Vagina (tissue), 2 donors: ENCODE measurements at regions not wholly inside any gene's neighbourhood (a gene's known extent, or its start where the extent isn't known, plus 50 kb on each side); places are given as distances from the start of the nearest gene placed in this dataset.

ENCODE experiments used
- DNase-seq, 2 donors: peaks; one replicate each; pipeline ENCODE4 v3.0.0-alpha.2; 2017; ENCODE audit errors: extremely low spot score in 2 of 2
- H3K27ac ChIP-seq: fragments of 200-600 bp; sonication (generic); one replicate; pipeline ENCODE4 v1.5.1; 2019
- H3K27me3 ChIP-seq: fragments of 200-600 bp; sonication (generic); one replicate; pipeline ENCODE4 v1.5.1; 2019
- H3K36me3 ChIP-seq, 2 donors: fragments of 200-600 bp; sonication (generic); one replicate each; pipeline ENCODE4 v1.5.1; 2017 to 2019
- H3K4me1 ChIP-seq: fragments of 200-600 bp; sonication (generic); one replicate; pipeline ENCODE4 v1.5.1; 2019
- H3K4me3 ChIP-seq, 2 donors: fragments of 200-600 bp; sonication (generic); 1 replicate in 1 of 2; 2 replicates in 1 of 2; pipeline ENCODE4 v1.5.1; 2016 to 2019
- H3K9me3 ChIP-seq: fragments of 200-600 bp; sonication (generic); one replicate; pipeline ENCODE4 v1.5.1; 2019
- CTCF ChIP-seq, 3 experiments: fragments of 450-650 bp in 2 of 3; fragments of 200-600 bp in 1 of 3; sonication (generic) in 1 of 3; IDR thresholded peaks; one replicate each; pipeline ENCODE4 v1.5.1; 2017 to 2019; ENCODE audit warnings: antibody characterized with exemption in 3 of 3, mild to moderate bottlenecking in 2 of 3, moderate library complexity in 2 of 3
- POLR2A ChIP-seq, 2 donors: fragments of 450-650 bp; IDR thresholded peaks; one replicate each; pipeline ENCODE4 v1.6.1; 2017; ENCODE audit warnings: antibody characterized with exemption in 2 of 2, mild to moderate bottlenecking in 2 of 2, moderate library complexity in 2 of 2
- POLR2AphosphoS5 ChIP-seq, 2 donors: sonication (generic); formaldehyde crosslinking; IDR thresholded peaks; one replicate each; pipeline ENCODE4 v1.9.0; 2017; ENCODE audit warnings: antibody characterized with exemption in 2 of 2, mild to moderate bottlenecking in 2 of 2, low read depth in 1 of 2; ENCODE audit not compliant: insufficient read depth in 1 of 2
- intact Hi-C: fragments of 100-400 bp; cut with DNase I; formaldehyde crosslinking; loops from one replicate; pipeline ENCODE4 v1.15.1; 2023

GRCh38 chr6:12369781-12370262 is 79.7 kb downstream of the EDN1 start:
- Histone ChIP-seq H3K36me3 (no peaks in the 10 kb centered on the region), H3K4me3 (no peak overlapping the region), H3K27ac (no peak overlapping the region), H3K9me3 (no peaks in the 10 kb centered on the region), H3K4me1 (no peaks in the 10 kb centered on the region), H3K27me3 (no peaks in the 10 kb centered on the region)
- no peak for DNase-seq
- TF ChIP-seq POLR2A (IDR thresholded peaks at IDR 0.05) = no peak
- no peak for TF ChIP-seq CTCF (IDR thresholded peaks at IDR 0.05)
- no peak for TF ChIP-seq POLR2AphosphoS5 (IDR thresholded peaks at IDR 0.05; ENCODE audit: insufficient read depth in 1 of 2, low read depth in 1 of 2)
- intact Hi-C loops = no loop called here

GRCh38 chr6:12371151-12371550 is 81.0 kb downstream of the EDN1 start:
- H3K4me1 ChIP-seq = no peaks in the 10 kb centered on the region
- no peak overlapping the region for H3K27ac ChIP-seq
- no peaks in the 10 kb centered on the region for H3K27me3 ChIP-seq
- TF ChIP-seq POLR2A (IDR thresholded peaks at IDR 0.05) = no peak
- TF ChIP-seq CTCF (IDR thresholded peaks at IDR 0.05) = no peak
- TF ChIP-seq POLR2AphosphoS5 (IDR thresholded peaks at IDR 0.05; ENCODE audit: insufficient read depth in 1 of 2, low read depth in 1 of 2) = no peak
- no peaks in the 10 kb centered on the region for H3K36me3 ChIP-seq
- no peaks in the 10 kb centered on the region for H3K9me3 ChIP-seq
- no peak overlapping the region for H3K4me3 ChIP-seq
- no peak for DNase-seq
- intact Hi-C loops = no loop called here

GRCh38 chr6:12371641-12372146 is 81.5 kb downstream of the EDN1 start:
- intact Hi-C loops = no loop called here

GRCh38 chr6:12379181-12379580 is 89.0 kb downstream of the EDN1 start:
- no peak for DNase-seq
- H3K36me3 ChIP-seq = no peaks in the 10 kb centered on the region
- H3K27me3 ChIP-seq = no peaks in the 10 kb centered on the region
- no peaks in the 10 kb centered on the region for H3K4me1 ChIP-seq
- no peak overlapping the region for H3K27ac ChIP-seq
- intact Hi-C loops = no loop called here
- no peaks in the 10 kb centered on the region for H3K9me3 ChIP-seq
- no peak for TF ChIP-seq POLR2AphosphoS5 (IDR thresholded peaks at IDR 0.05; ENCODE audit: insufficient read depth in 1 of 2, low read depth in 1 of 2)
- no peak for TF ChIP-seq POLR2A (IDR thresholded peaks at IDR 0.05)
- no peak for TF ChIP-seq CTCF (IDR thresholded peaks at IDR 0.05)
- no peak overlapping the region for H3K4me3 ChIP-seq

More at GRCh38 chr6:12371641-12372146, 81.5 kb downstream of the EDN1 start:
- DNase-seq = no peak
- Histone ChIP-seq H3K27ac (no peak overlapping the region), H3K27me3 (no peaks in the 10 kb centered on the region), H3K9me3 (no peaks in the 10 kb centered on the region), H3K4me3 (no peak overlapping the region), H3K36me3 (no peaks in the 10 kb centered on the region), H3K4me1 (no peaks in the 10 kb centered on the region)
- TF ChIP-seq CTCF (IDR thresholded peaks at IDR 0.05) (no peak), POLR2A (IDR thresholded peaks at IDR 0.05) (no peak), POLR2AphosphoS5 (IDR thresholded peaks at IDR 0.05; ENCODE audit: insufficient read depth in 1 of 2, low read depth in 1 of 2) (no peak)

GRCh38 chr6:12381587-12381986 is 91.4 kb downstream of the EDN1 start:
- no peak overlapping the region for H3K4me3 ChIP-seq
- H3K27me3 ChIP-seq = no peaks in the 10 kb centered on the region
- no peaks in the 10 kb centered on the region for H3K9me3 ChIP-seq
- H3K36me3 ChIP-seq = no peaks in the 10 kb centered on the region
- TF ChIP-seq POLR2AphosphoS5 (IDR thresholded peaks at IDR 0.05; ENCODE audit: insufficient read depth in 1 of 2, low read depth in 1 of 2) (no peak), CTCF (IDR thresholded peaks at IDR 0.05) (no peak), POLR2A (IDR thresholded peaks at IDR 0.05) (no peak)
- H3K4me1 ChIP-seq = no peaks in the 10 kb centered on the region
- intact Hi-C loops = no loop called here
- no peak overlapping the region for H3K27ac ChIP-seq
- no peak for DNase-seq
